HL-60 (cell line): ENCODE measurements at regions not wholly inside any gene's neighbourhood (a gene's known extent, or its start where the extent isn't known, plus 50 kb on each side); places are given as distances from the start of the nearest gene placed in this dataset.

ENCODE experiments used
- GABPA ChIP-seq: IDR thresholded peaks from 2 replicates; pipeline ENCODE4 v1.6.1; 2012; ENCODE audit warnings: low read depth
- POLR2AphosphoS5 ChIP-seq: IDR thresholded peaks from 2 replicates; pipeline ENCODE4 v1.6.1; 2012; ENCODE audit warnings: low read depth
- SPI1 ChIP-seq: IDR thresholded peaks from 2 replicates; pipeline ENCODE4 v1.6.1; 2012; ENCODE audit warnings: low read depth, mild to moderate bottlenecking, borderline replicate concordance
- TF ChIP-seq, protein P1 (sequence below): IDR thresholded peaks from one replicate; pipeline ENCODE4 v1.5.1; 2011; ENCODE audit warnings: low read length, control low read depth, inconsistent platforms; ENCODE audit not compliant: insufficient read depth
- TF ChIP-seq, protein P2 (sequence below): IDR thresholded peaks from 2 replicates; pipeline ENCODE4 v1.6.1; 2012; ENCODE audit warnings: low read depth; ENCODE audit not compliant: insufficient replicate concordance

DNA sequence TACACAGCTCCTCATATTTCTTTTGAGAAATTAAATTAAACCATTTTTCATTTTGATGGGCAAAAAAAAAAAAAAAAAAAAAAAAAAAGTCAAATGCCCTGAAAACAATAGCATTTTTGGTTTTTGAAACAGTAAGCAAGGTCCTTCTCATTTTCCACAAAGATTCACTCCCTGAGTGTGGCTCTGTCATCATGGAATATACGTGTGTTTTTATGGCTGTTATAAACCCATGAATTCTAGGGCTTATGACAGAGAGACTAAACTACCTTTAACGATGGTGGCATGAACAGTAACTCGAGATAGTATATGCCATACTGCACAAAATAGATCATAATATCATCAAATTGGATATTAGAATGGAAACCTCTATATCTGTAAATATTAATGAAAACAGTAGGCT lies 179.2 kb upstream of the ZNF521 start:
- TF ChIP-seq, protein P1, sequence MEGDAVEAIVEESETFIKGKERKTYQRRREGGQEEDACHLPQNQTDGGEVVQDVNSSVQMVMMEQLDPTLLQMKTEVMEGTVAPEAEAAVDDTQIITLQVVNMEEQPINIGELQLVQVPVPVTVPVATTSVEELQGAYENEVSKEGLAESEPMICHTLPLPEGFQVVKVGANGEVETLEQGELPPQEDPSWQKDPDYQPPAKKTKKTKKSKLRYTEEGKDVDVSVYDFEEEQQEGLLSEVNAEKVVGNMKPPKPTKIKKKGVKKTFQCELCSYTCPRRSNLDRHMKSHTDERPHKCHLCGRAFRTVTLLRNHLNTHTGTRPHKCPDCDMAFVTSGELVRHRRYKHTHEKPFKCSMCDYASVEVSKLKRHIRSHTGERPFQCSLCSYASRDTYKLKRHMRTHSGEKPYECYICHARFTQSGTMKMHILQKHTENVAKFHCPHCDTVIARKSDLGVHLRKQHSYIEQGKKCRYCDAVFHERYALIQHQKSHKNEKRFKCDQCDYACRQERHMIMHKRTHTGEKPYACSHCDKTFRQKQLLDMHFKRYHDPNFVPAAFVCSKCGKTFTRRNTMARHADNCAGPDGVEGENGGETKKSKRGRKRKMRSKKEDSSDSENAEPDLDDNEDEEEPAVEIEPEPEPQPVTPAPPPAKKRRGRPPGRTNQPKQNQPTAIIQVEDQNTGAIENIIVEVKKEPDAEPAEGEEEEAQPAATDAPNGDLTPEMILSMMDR = no peak
- TF ChIP-seq, protein P2, sequence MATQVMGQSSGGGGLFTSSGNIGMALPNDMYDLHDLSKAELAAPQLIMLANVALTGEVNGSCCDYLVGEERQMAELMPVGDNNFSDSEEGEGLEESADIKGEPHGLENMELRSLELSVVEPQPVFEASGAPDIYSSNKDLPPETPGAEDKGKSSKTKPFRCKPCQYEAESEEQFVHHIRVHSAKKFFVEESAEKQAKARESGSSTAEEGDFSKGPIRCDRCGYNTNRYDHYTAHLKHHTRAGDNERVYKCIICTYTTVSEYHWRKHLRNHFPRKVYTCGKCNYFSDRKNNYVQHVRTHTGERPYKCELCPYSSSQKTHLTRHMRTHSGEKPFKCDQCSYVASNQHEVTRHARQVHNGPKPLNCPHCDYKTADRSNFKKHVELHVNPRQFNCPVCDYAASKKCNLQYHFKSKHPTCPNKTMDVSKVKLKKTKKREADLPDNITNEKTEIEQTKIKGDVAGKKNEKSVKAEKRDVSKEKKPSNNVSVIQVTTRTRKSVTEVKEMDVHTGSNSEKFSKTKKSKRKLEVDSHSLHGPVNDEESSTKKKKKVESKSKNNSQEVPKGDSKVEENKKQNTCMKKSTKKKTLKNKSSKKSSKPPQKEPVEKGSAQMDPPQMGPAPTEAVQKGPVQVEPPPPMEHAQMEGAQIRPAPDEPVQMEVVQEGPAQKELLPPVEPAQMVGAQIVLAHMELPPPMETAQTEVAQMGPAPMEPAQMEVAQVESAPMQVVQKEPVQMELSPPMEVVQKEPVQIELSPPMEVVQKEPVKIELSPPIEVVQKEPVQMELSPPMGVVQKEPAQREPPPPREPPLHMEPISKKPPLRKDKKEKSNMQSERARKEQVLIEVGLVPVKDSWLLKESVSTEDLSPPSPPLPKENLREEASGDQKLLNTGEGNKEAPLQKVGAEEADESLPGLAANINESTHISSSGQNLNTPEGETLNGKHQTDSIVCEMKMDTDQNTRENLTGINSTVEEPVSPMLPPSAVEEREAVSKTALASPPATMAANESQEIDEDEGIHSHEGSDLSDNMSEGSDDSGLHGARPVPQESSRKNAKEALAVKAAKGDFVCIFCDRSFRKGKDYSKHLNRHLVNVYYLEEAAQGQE = no peak
- no peak for TF ChIP-seq GABPA
- no peak for TF ChIP-seq POLR2AphosphoS5
- TF ChIP-seq SPI1 = no peak
